Transverse colon (tissue), 4 donors: ENCODE measurements at regions not wholly inside any gene's neighbourhood (a gene's known extent, or its start where the extent isn't known, plus 50 kb on each side); places are given as distances from the start of the nearest gene placed in this dataset.

Experiments
- CTCF ChIP-seq, 5 experiments: fragments of 200-600 bp in 3 of 5; fragments of 450-650 bp in 2 of 5; sonication (generic) in 3 of 5; IDR thresholded peaks; 1 replicate in 2 of 5; 2 replicates in 3 of 5; pipeline ENCODE4 v1.5.1; 2016 to 2017; ENCODE audit warnings: antibody characterized with exemption in 5 of 5, inconsistent platforms in 3 of 5, mild to moderate bottlenecking in 2 of 5, moderate library complexity in 1 of 5
- POLR2A ChIP-seq: fragments of 450-650 bp; IDR thresholded peaks from one replicate; pipeline ENCODE4 v1.6.1; 2016; ENCODE audit warnings: antibody characterized with exemption, mild to moderate bottlenecking, moderate library complexity
- POLR2AphosphoS5 ChIP-seq, 3 donors: sonication (generic); formaldehyde crosslinking; IDR thresholded peaks; one replicate each; pipeline ENCODE4 v1.6.1; 2016; ENCODE audit warnings: antibody characterized with exemption in 3 of 3

DNA sequence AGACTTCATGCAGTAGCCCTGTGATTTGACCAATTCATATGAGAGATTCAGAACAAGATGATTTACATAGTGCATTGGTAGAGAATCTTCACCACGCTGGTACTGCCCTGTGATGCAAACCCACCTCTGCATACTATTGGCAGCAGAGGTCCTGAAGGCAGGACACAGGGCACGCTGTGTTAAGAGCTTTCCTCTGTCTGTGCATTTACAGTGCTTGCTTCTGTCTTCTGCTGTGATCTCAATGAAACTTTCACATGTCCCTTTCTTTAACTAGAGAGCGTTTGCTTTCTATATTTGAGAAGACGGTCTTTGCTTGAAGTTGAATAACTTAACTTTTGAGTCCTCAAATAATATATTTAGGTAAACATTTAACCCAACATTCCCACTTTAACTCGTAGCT lies 219.0 kb upstream of the SPRY2 start:
- TF ChIP-seq CTCF (IDR thresholded peaks at IDR 0.05) (no peak), POLR2AphosphoS5 (IDR thresholded peaks at IDR 0.05) (no peak), POLR2A (no peak)
